BJ (cell line): ENCODE measurements at regions not wholly inside any gene's neighbourhood (a gene's known extent, or its start where the extent isn't known, plus 50 kb on each side); places are given as distances from the start of the nearest gene placed in this dataset.

Experiments used
- CTCF ChIA-PET: fragments of 350-600 bp; formaldehyde crosslinking; extraction: SDS; loops from one replicate; lab custom pipeline; 2021; ENCODE audit warnings: antibody characterized with exemption, inconsistent platforms; lab: Yijun Ruan, JAX
- POLR2A ChIA-PET: fragments of 300-600 bp; sonication (Branson Sonifier 250); formaldehyde crosslinking; extraction: SDS; loops from one replicate; lab custom pipeline; 2021; ENCODE audit warnings: antibody characterized with exemption; lab: Charles Lee
- DNase-seq: peaks from one replicate; pipeline ENCODE4 v3.0.0-alpha.2; 2011; ENCODE audit warnings: low read depth
- H3K27me3 ChIP-seq: 2 replicates; pipeline ENCODE4 v1.6.0; 2011; ENCODE audit warnings: low read length; ENCODE audit not compliant: control insufficient read depth, insufficient read depth
- H3K36me3 ChIP-seq: 2 replicates; pipeline ENCODE4 v1.5.1; 2011; ENCODE audit warnings: low read length; ENCODE audit not compliant: control insufficient read depth, insufficient read depth
- H3K4me3 ChIP-seq: 2 replicates; pipeline ENCODE4 v1.5.1; 2011; ENCODE audit warnings: low read depth, mild to moderate bottlenecking, control low read depth, low read length
- CTCF ChIP-seq: IDR thresholded peaks from 2 replicates; pipeline ENCODE4 v1.5.1; 2011; ENCODE audit warnings: low read depth, mild to moderate bottlenecking, control low read depth, inconsistent platforms, low read length, moderate library complexity; ENCODE audit not compliant: insufficient read depth

DNA sequence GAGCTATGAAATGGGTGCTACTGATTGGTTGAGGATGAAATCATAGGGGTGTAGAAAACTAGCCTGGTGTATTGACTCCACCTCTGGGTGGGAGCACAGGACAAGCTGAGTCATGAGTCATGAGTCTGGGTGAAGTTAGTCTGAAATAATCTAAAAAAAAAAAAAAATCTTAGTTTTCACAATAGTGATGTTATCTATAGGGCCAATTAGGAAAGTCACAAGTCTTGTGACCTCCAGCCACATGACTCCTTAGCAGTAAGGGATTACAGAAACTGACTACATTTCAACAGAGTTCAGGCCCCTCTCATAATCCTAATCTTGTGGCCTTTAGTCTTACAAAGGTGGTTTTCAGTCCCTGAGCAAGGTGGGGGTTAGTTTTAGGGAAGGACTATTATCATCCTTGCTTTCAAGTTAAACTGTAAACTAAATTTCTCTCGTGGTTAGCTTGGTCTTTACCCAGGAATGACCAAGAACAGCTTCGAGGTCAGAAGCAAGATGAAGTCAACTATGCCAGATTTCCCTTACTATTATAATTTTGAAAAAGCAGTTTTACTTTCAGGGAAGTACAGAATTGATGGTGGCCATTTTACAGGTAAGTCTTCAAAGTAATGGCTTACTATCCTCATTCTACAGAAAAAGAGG lies 338.0 kb upstream of the GYPC start:
- H3K27me3 ChIP-seq: no peaks in the 10 kb centered on the region
- no peaks in the 10 kb centered on the region for H3K36me3 ChIP-seq
- no peak for TF ChIP-seq CTCF
- no peak overlapping the region for H3K4me3 ChIP-seq
- DNase-seq: no peak
- CTCF ChIA-PET: no interaction called here
- POLR2A ChIA-PET: no interaction called here

DNA sequence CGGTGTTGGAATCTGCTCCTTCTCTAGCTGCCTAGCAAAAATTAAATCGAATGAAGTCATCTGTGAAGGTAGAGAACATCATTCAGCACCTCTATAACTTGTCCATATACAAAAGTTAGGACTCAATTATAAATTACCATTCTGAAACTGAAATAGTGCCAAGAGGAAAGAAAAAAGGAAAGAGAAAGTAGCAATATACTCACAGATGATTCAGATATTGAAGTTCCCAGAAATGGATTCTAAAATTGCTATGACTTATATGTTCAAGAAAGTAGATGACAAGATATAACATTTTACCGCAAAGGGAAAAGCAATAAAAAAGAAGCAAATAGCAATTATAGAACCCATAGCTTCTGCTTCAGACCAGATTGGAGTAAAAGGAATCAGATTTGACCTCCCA lies 333.6 kb upstream of the GYPC start:
- Histone ChIP-seq H3K27me3 (no peaks in the 10 kb centered on the region), H3K4me3 (no peak overlapping the region), H3K36me3 (no peaks in the 10 kb centered on the region)
- CTCF ChIA-PET: no interaction called here
- DNase-seq: no peak
- POLR2A ChIA-PET: no interaction called here
- no peak for TF ChIP-seq CTCF

DNA sequence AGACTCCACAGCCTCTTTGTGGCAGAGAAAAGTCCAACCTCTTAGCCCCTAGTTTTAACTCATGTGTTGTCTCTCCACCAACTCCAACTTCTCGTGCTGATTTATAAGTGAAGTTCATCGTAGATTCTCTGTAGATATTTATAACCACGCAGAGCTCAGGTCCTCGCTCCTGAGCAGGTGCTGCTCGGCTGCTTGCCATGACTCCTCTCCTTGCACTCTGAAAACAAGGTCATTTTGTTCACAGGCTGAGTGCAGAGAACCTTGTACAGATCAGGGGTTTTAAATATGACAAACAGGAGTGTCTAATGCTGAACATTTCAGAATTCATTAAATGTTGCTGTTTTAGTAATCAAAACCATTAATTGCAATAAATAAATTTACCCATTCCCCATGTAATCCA lies 330.8 kb upstream of the GYPC start:
- no peak overlapping the region for H3K4me3 ChIP-seq
- no peaks in the 10 kb centered on the region for H3K27me3 ChIP-seq
- H3K36me3 ChIP-seq: no peaks in the 10 kb centered on the region
- ChIA-PET CTCF (no interaction called here), POLR2A (no interaction called here)
- DNase-seq: no peak
- TF ChIP-seq CTCF: no peak

GRCh38 chr2:126329173-126329572 lies 326.8 kb upstream of the GYPC start:
- ChIA-PET CTCF (no interaction called here), POLR2A (no interaction called here)
- H3K27me3 ChIP-seq: no peaks in the 10 kb centered on the region
- DNase-seq: no peak
- no peak for TF ChIP-seq CTCF
- H3K36me3 ChIP-seq: no peaks in the 10 kb centered on the region
- no peak overlapping the region for H3K4me3 ChIP-seq

- ChIA-PET CTCF (no interaction called here), POLR2A (no interaction called here)
- Histone ChIP-seq H3K4me3 (no peak overlapping the region), H3K36me3 (no peaks in the 10 kb centered on the region), H3K27me3 (no peaks in the 10 kb centered on the region)
- no peak for DNase-seq
- TF ChIP-seq CTCF: no peak
These were observed 313.5 kb upstream of the GYPC start for GRCh38 chr2:126342457-126342856.
